ENCODE measurements at regions not wholly inside any gene's neighbourhood (a gene's known extent, or its start where the extent isn't known, plus 50 kb on each side); places are given as distances from the start of the nearest gene placed in this dataset.

DNA sequence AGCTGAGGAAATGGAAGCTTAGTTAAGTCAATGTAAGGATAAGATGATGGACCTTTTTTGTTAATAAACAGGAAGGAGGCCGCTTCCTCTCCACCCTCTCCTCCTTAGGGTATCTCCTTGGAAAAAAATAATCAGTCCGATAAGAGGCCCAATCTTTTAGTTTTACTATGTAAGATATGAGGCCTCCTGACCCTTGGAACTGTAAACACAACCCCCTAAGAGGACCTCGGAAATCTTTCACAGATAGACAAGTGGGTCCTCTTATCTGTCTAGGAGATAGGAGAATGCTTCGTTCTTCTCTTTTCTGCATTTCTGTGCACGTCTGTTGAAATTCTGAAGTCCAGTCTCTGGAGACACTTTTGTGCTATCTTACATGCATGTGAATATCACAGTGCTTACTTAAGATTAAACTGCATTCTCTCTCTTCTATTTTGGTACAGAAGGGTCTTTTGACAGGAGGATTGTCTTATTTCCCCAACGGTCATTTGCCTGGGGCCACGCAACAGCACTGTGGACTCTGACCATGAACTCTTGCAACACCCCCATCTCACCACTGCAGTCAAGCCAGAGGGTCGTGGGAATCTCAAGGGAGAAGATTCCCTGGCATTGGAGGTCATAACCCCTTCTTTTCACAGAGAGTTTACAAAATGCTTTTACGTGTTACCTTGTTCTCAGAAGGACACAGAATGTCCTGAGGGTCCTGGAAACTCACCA, 313.0 kb upstream of the RTL1 start:
- TF ChIP-seq EZH2 (IDR thresholded peaks at IDR 0.05) (no peak), POLR2AphosphoS5 (IDR thresholded peaks at IDR 0.05; ENCODE audit: borderline replicate concordance, low read depth, low read length) (no peak)

Measured in SK-N-MC (cell line).